Caco-2 (cell line): ENCODE measurements at regions not wholly inside any gene's neighbourhood (a gene's known extent, or its start where the extent isn't known, plus 50 kb on each side); places are given as distances from the start of the nearest gene placed in this dataset.

Experiments
- BruUV-seq: library from RNA; stranded (reverse); fragments of 400-500 nt; replicated peaks from 2 replicates; lab custom pipeline; 2021; lab: Mats Ljungman, UMichigan
- CTCF ChIA-PET: fragments of 300-600 bp; sonication (Branson Sonifier 250); formaldehyde crosslinking; loops from one replicate; lab custom pipeline; 2022; ENCODE audit warnings: antibody characterized with exemption; lab: Charles Lee
- POLR2A ChIA-PET: fragments of 300-600 bp; sonication (Branson Sonifier 250); formaldehyde crosslinking; loops from one replicate; lab custom pipeline; 2022; ENCODE audit warnings: antibody characterized with exemption; lab: Charles Lee
- DNase-seq, 2 experiments: peaks; one replicate each; pipeline versions ENCODE4 v3.0.0 to v3.0.0-alpha.2; 2020 to 2022
- H3K27me3 ChIP-seq: replicated peaks from 2 replicates; pipeline ENCODE4 v1.6.0; 2011; ENCODE audit warnings: low read length; ENCODE audit not compliant: control insufficient read depth, insufficient read depth
- H3K36me3 ChIP-seq: 2 replicates; pipeline ENCODE4 v1.5.1; 2011; ENCODE audit warnings: low read length; ENCODE audit not compliant: control insufficient read depth, insufficient read depth
- H3K4me1 ChIP-seq: fragments of 250-450 bp; sonication (Bioruptor Pico); 2 replicates; pipeline ENCODE4 v1.5.1; 2020; ENCODE audit warnings: mild to moderate bottlenecking
- H3K4me3 ChIP-seq: 2 replicates; pipeline ENCODE4 v1.5.1; 2011; ENCODE audit warnings: low read depth, mild to moderate bottlenecking, control low read depth, low read length
- H3K9me3 ChIP-seq: fragments of 250-450 bp; sonication (Bioruptor Pico); 2 replicates; pipeline ENCODE4 v1.5.1; 2020; ENCODE audit warnings: mild to moderate bottlenecking, moderate library complexity
- H3K27ac Mint-ChIP-seq: one replicate; pipeline ENCODE4 v1.8.0; 2022; ENCODE audit warnings: mixed read lengths; ENCODE audit not compliant: unreplicated experiment
- H3K27me3 Mint-ChIP-seq: one replicate; pipeline ENCODE4 v1.8.0; 2022; ENCODE audit warnings: mixed read lengths; ENCODE audit not compliant: insufficient read depth, unreplicated experiment
- H3K36me3 Mint-ChIP-seq: one replicate; pipeline ENCODE4 v1.8.0; 2022; ENCODE audit warnings: mild to moderate bottlenecking, mixed read lengths; ENCODE audit not compliant: insufficient read depth, unreplicated experiment
- H3K4me1 Mint-ChIP-seq: one replicate; pipeline ENCODE4 v1.8.0; 2022; ENCODE audit warnings: low read depth, mixed read lengths; ENCODE audit not compliant: unreplicated experiment
- H3K4me3 Mint-ChIP-seq: one replicate; pipeline ENCODE4 v1.8.0; 2022; ENCODE audit warnings: mild to moderate bottlenecking, moderate library complexity, mixed read lengths; ENCODE audit not compliant: unreplicated experiment
- H3K9me3 Mint-ChIP-seq: one replicate; pipeline ENCODE4 v1.8.0; 2022; ENCODE audit warnings: mixed read lengths; ENCODE audit not compliant: unreplicated experiment
- intact Hi-C: fragments of 100-400 bp; cut with micrococcal nuclease; formaldehyde crosslinking; loops from one replicate; pipeline ENCODE4 v1.10.0; 2022; ENCODE audit not compliant: unreplicated experiment
- TF ChIP-seq, protein P1 (sequence below), 2 experiments: fragments of 200-600 bp in 1 of 2; IDR thresholded peaks; 1 replicate in 1 of 2; 2 replicates in 1 of 2; pipeline versions ENCODE4 v1.5.1 to v1.8.0; 2011 to 2022; ENCODE audit warnings: antibody characterized with exemption in 1 of 2, control low read depth in 1 of 2, inconsistent platforms in 1 of 2, low read depth in 1 of 2, low read length in 1 of 2, mild to moderate bottlenecking in 1 of 2, moderate library complexity in 1 of 2; ENCODE audit not compliant: insufficient read depth in 1 of 2, severe bottlenecking in 1 of 2, unreplicated experiment in 1 of 2

DNA sequence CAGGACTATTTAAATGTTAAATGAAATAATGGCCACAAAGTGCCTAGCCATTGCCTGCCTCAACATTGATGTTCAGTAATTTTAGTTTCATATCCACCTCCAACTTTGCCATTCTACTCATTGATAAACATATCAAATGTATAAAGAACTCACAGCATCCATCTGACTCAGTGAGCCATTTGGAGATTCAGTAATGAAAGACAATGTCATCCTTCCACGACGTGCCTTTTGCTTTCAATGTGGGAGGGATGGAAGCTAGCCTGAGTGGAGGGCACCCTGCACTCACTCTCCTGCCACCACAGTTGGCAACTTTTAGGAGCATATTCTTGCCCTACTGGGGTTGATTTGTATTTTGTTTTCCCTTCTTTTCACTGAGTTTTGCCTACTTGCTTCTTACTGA lies 151.5 kb downstream of the GLUL start:
- no TSS peak for BruUV-seq
- Mint-ChIP-seq H3K4me1 (peaks cover 20% of the 10 kb centered on the region), H3K9me3 (no peaks in the 10 kb centered on the region), H3K4me3 (no peak overlapping the region), H3K36me3 (no peaks in the 10 kb centered on the region), H3K27me3 (no peaks in the 10 kb centered on the region), H3K27ac (no peak overlapping the region)
- Histone ChIP-seq H3K36me3 (no peaks in the 10 kb centered on the region), H3K9me3 (no peaks in the 10 kb centered on the region), H3K4me3 (no peak overlapping the region), H3K27me3 (no peaks in the 10 kb centered on the region), H3K4me1 (peaks cover 10% of the 10 kb centered on the region)
- ChIA-PET CTCF (no interaction called here), POLR2A (no interaction called here)
- TF ChIP-seq, protein P1, sequence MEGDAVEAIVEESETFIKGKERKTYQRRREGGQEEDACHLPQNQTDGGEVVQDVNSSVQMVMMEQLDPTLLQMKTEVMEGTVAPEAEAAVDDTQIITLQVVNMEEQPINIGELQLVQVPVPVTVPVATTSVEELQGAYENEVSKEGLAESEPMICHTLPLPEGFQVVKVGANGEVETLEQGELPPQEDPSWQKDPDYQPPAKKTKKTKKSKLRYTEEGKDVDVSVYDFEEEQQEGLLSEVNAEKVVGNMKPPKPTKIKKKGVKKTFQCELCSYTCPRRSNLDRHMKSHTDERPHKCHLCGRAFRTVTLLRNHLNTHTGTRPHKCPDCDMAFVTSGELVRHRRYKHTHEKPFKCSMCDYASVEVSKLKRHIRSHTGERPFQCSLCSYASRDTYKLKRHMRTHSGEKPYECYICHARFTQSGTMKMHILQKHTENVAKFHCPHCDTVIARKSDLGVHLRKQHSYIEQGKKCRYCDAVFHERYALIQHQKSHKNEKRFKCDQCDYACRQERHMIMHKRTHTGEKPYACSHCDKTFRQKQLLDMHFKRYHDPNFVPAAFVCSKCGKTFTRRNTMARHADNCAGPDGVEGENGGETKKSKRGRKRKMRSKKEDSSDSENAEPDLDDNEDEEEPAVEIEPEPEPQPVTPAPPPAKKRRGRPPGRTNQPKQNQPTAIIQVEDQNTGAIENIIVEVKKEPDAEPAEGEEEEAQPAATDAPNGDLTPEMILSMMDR (IDR thresholded peaks at IDR 0.05; ENCODE audit: insufficient read depth in 1 of 2, low read depth in 1 of 2, low read length in 1 of 2, severe bottlenecking in 1 of 2, unreplicated experiment in 1 of 2): no peak
- DNase-seq: no peak
- intact Hi-C loops: no loop called here

DNA sequence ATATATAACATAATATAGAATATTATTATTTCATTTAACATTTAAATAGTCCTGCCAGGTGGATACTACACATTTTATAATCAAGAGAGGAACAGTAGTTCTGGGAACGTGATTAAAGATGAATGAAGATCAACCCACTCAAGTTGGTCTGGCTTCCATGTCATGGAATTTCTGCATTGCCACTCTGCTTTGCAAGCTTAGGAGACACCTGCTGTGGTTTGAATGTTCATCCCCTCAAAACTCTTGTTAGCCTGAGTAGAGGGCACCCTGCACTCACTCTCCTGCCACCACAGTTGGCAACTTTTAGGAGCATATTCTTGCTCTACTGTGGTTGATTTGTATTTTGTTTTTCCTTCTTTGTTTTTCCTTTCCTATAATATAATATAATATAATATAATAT lies 153.2 kb downstream of the GLUL start:
- H3K4me3 ChIP-seq: no peak overlapping the region
- no peak overlapping the region for H3K27ac Mint-ChIP-seq
- intact Hi-C loops: no loop called here
- H3K4me3 Mint-ChIP-seq: no peak overlapping the region
- H3K9me3 Mint-ChIP-seq: no peaks in the 10 kb centered on the region
- no peaks in the 10 kb centered on the region for H3K9me3 ChIP-seq
- H3K36me3 ChIP-seq: no peaks in the 10 kb centered on the region
- DNase-seq: no peak
- TF ChIP-seq, protein P1 (IDR thresholded peaks at IDR 0.05; ENCODE audit: insufficient read depth in 1 of 2, low read depth in 1 of 2, low read length in 1 of 2, severe bottlenecking in 1 of 2, unreplicated experiment in 1 of 2): no peak
- BruUV-seq: no TSS peak
- H3K27me3 Mint-ChIP-seq: no peaks in the 10 kb centered on the region
- H3K36me3 Mint-ChIP-seq: no peaks in the 10 kb centered on the region
- no peaks in the 10 kb centered on the region for H3K4me1 ChIP-seq
- H3K27me3 ChIP-seq: no peaks in the 10 kb centered on the region
- H3K4me1 Mint-ChIP-seq: peaks cover 13% of the 10 kb centered on the region
- POLR2A ChIA-PET: no interaction called here
- CTCF ChIA-PET: no interaction called here

DNA sequence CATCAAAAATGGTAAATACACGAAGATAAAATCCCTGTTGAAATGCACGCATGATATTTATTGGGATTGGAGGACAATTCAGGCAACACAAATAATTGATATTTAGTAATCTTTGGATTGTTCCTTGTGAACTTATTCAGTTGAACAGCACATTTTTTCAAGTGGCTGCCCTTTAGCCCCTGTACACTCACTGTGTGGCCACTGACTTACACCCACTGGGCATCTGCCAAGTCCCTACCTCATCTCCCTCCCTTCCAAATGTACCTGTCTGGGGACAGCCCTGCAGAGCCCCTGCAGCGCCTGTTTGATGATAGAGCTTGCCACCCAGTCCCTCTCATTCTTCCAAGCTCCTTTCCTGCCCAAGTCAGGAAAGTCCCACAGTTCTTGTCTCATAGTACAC lies 154.3 kb downstream of the GLUL start:
- no peaks in the 10 kb centered on the region for H3K27me3 Mint-ChIP-seq
- H3K27ac Mint-ChIP-seq: no peak overlapping the region
- no peaks in the 10 kb centered on the region for H3K27me3 ChIP-seq
- DNase-seq: no peak
- no peaks in the 10 kb centered on the region for H3K36me3 Mint-ChIP-seq
- intact Hi-C loops: no loop called here
- no peak overlapping the region for H3K4me3 Mint-ChIP-seq
- no peaks in the 10 kb centered on the region for H3K4me1 ChIP-seq
- peaks cover 10% of the 10 kb centered on the region for H3K4me1 Mint-ChIP-seq
- no peak overlapping the region for H3K4me3 ChIP-seq
- no peaks in the 10 kb centered on the region for H3K9me3 ChIP-seq
- TF ChIP-seq, protein P1 (IDR thresholded peaks at IDR 0.05; ENCODE audit: insufficient read depth in 1 of 2, low read depth in 1 of 2, low read length in 1 of 2, severe bottlenecking in 1 of 2, unreplicated experiment in 1 of 2): no peak
- no TSS peak for BruUV-seq
- CTCF ChIA-PET: no interaction called here
- H3K36me3 ChIP-seq: no peaks in the 10 kb centered on the region
- H3K9me3 Mint-ChIP-seq: no peaks in the 10 kb centered on the region
- POLR2A ChIA-PET: no interaction called here
